GM12873 (cell line): ENCODE measurements at regions not wholly inside any gene's neighbourhood (a gene's known extent, or its start where the extent isn't known, plus 50 kb on each side); places are given as distances from the start of the nearest gene placed in this dataset.

ENCODE experiments used
- TF ChIP-seq, protein P1 (sequence below): IDR thresholded peaks from 2 replicates; pipeline ENCODE4 v1.5.1; 2012; ENCODE audit warnings: low read depth, mild to moderate bottlenecking, moderate library complexity, low read length, control low read depth; ENCODE audit not compliant: insufficient read depth; ENCODE audit errors: missing control alignments

DNA sequence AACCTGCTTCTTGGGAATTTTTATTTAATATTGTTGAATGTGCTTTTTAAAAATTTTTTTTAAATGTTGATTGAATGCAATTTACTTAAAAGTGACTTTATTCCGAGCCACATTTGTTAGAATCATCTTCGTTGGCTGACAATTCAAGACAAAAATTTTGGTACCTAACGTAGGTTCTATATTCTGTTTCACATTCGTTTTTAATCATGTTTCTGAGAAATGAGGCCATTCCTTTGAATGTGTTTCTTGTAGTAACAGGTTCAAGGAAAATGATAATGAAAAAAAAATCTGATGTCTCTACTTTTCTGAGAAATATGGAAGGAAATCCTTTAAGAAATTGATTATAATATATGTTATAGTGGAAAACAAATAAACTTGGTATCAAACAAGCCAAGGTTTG, 92.3 kb upstream of the DCLK2 start:
- TF ChIP-seq, protein P1, sequence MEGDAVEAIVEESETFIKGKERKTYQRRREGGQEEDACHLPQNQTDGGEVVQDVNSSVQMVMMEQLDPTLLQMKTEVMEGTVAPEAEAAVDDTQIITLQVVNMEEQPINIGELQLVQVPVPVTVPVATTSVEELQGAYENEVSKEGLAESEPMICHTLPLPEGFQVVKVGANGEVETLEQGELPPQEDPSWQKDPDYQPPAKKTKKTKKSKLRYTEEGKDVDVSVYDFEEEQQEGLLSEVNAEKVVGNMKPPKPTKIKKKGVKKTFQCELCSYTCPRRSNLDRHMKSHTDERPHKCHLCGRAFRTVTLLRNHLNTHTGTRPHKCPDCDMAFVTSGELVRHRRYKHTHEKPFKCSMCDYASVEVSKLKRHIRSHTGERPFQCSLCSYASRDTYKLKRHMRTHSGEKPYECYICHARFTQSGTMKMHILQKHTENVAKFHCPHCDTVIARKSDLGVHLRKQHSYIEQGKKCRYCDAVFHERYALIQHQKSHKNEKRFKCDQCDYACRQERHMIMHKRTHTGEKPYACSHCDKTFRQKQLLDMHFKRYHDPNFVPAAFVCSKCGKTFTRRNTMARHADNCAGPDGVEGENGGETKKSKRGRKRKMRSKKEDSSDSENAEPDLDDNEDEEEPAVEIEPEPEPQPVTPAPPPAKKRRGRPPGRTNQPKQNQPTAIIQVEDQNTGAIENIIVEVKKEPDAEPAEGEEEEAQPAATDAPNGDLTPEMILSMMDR = no peak

DNA sequence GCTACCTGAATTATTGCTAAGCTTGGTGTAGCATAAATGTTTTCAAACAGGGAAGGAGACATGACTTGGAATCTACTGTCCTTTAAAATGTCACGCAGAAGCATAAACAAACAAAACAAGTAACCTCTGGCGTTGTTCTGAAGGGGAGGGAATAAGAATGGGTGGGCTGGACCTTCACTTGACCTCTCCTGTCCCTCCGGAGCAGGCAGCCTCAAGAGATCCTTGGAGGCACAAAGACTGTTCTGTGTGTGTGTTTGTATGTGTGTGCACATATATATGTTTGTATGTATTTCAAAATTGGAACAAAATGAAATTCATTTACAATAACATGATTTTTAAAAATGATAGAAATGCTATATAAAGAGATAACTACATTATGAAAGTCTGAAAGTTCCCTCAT, 91.3 kb upstream of the DCLK2 start:
- TF ChIP-seq, protein P1 = no peak

DNA sequence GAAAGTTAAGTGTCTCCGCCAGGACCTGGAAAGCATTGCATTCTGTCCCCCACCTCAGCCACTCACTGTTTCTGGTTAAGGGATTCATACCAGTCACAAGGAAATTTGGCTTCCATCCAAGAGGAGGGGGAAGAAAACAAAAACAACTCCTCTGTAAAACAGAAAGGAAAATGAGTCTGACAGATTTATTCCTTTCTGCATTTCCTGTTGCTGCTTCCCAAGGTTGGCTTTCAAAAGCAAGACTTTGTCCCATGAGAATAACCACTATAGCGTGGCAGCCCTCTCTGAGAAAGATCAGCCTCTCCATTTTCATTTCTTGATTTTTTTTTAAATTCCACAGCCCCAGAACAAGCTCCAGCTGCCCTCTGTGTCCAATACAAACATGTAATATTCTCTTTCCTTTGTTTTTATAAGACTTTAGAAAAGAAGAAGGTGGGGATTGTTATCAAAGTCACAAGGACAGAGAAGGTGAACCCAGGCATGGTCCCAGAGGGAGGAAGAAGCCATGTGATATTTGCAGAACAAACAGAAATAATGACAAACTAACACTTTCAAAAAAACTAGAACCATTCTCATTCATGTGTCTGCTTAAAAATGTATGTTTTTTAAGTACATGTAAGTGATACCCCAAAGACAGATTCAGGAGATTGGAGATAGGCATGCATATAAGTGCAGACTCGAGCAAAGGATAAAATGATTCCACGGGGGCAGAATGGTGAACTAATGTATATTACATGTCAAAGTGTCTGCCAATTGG, 90.7 kb upstream of the DCLK2 start:
- TF ChIP-seq, protein P1 = no peak

DNA sequence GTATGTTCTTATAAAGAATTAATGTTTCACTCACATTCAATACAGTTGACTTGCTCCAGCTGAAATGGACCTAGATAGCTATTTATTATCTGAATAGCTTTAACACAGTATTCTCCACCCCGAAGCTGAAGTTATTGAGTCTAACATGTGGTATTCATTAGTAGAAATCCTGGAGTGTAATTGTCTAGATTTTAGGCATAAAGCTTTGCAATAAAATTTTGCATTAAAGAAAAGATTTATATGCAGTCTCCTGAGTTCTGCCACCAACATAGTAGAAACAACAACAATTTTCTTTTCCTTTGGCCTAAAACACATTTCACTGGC, 90.2 kb upstream of the DCLK2 start:
- TF ChIP-seq, protein P1 = no peak

DNA sequence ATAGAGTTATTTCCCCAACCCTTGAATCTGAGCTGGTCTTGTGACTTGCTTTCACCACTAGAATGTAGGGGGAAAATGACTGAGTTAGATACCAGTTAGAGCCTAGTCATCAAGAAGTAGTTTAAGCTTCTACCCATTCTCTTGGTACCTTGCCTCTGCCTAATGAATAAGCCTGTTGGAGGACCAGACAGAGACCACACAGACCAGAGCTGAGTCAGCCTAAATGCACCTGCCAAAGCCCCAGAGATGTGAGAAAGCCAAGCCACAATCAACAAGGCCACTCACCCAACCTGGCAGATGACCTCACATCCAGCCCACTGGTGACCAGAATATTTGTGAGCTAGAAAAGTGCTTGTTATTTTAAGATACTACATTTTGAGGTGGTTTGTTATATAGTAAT, 85.2 kb upstream of the DCLK2 start:
- TF ChIP-seq, protein P1 = no peak

DNA sequence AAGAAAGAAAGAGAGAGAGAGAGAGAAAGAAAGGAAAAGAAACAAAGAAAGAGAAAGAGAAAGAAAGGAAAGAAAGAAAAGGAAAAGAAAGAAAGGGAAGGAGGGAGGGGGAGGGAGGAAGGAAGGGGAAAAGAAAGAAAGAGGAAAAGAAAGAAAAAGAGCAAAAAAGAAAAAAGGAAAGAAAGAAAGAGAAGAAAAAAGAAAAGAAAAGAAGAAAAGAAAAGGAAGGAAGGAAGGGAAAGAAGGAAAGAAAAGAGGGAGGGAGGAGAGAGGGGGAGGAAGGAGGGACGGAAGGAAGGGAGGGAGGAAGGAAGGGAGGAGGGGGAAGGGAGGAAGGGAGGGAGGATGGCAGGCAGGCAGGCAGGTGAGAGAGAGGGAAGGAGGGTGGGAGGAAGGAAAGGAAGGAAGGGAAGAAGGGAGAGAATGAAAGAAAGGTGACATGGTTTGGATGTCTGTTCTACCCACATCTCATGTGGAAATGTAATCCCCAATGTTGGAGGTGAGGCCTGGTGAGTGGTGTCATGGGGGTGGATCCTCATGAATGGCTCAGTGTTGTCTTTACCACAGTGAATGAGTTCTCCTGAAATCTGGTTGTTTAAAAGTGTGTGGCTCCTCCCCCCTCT, 83.0 kb upstream of the DCLK2 start:
- TF ChIP-seq, protein P1 = no peak

DNA sequence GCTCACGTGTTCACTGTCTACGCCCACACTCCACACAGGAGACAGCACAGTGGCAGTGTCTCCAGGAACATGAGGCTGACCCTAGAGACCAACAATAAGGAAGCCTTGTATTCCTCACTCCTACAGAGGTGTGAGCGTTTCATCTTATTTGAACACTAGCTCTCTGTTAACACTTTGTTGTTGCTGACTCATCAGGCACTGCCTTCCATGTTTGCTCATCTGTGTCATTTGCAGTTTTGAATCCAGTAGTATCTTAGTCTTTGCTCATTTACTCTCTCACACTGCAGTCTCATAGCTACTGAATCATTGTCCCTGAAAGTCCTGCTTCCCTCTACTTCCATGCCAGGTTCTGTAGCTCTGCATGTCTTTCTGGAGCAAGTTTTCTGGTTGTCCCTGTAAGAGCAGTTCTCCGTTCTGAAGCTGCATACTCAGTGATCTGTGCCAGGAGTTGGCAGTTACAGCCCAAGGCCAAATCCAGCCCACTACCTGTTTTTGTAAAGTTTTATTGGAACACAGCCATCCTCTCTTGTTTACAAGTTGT, 80.3 kb upstream of the DCLK2 start:
- TF ChIP-seq, protein P1 = no peak
